Fibroblast of pulmonary artery (primary cell): ENCODE measurements at regions not wholly inside any gene's neighbourhood (a gene's known extent, or its start where the extent isn't known, plus 50 kb on each side); places are given as distances from the start of the nearest gene placed in this dataset.
A peak's percentile ranks its signal among the peaks of the same experiment; 100 is the strongest.
"Not testable (repeated sequence)": the region's sequence is repeated elsewhere in the genome, so short reads cannot be mapped to it uniquely, and the experiment has no call there.

Experiments used
- DNase-seq: peaks from one replicate; pipeline ENCODE4 v3.0.0-alpha.2; 2010; ENCODE audit warnings: low read depth
- H3K4me3 ChIP-seq: replicated peaks from 2 replicates; pipeline ENCODE4 v1.5.1; 2011; ENCODE audit warnings: low read depth, mild to moderate bottlenecking, control low read depth, low read length, moderate library complexity
- TF ChIP-seq, protein P1 (sequence below): IDR thresholded peaks from 2 replicates; pipeline ENCODE4 v1.5.1; 2011; ENCODE audit warnings: mild to moderate bottlenecking, control low read depth, low read length, inconsistent platforms; ENCODE audit errors: missing control alignments

- H3K4me3 ChIP-seq, DNase-seq: not testable (repeated sequence)
Observed at GRCh38 chr2:95654897-95655296, 63.1 kb downstream of the TRIM43 start.

DNA sequence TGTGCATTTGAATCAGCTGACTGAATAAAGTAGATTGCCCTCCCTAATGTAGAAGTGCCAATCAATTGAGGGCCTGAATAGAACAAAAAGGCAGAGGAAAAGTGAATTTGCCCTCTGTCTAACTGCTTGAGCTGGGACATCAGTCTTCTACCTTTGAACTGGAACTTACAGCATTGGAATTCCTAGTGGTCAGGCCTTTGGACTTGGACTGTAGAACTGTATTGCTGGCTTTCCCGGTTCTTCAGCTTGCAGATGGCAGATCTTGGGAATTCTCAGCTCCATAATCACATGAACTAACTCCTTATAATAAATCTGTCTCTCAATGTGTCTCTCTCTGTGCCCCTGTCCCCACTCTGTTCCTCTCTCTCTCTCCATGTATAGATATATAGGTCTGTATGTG is 64.8 kb downstream of the TRIM43 start:
- not testable (repeated sequence) for H3K4me3 ChIP-seq

DNA sequence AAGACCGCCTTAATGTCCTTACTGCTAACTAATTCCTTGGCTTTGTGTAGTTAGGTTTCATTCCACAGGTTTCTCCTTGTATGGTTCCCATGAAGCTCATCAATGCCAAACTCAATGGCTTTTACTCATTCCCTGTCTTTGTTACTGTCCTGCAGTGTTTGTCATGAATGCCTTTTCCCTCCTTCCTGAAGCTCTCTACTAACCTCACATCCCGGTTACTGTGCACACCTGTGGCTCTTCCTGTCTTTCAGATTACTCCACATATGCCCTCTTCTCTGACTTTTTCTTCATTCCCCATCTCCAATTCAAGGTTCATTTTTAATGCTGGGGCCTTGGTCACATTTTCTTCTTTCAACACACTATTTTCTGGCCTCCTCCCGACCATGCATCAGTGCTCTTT is 66.1 kb downstream of the TRIM43 start:
- DNase-seq, H3K4me3 ChIP-seq: not testable (repeated sequence)

More for the DNA sequence above, 64.8 kb downstream of the TRIM43 start:
- DNase-seq: not testable (repeated sequence)

DNA sequence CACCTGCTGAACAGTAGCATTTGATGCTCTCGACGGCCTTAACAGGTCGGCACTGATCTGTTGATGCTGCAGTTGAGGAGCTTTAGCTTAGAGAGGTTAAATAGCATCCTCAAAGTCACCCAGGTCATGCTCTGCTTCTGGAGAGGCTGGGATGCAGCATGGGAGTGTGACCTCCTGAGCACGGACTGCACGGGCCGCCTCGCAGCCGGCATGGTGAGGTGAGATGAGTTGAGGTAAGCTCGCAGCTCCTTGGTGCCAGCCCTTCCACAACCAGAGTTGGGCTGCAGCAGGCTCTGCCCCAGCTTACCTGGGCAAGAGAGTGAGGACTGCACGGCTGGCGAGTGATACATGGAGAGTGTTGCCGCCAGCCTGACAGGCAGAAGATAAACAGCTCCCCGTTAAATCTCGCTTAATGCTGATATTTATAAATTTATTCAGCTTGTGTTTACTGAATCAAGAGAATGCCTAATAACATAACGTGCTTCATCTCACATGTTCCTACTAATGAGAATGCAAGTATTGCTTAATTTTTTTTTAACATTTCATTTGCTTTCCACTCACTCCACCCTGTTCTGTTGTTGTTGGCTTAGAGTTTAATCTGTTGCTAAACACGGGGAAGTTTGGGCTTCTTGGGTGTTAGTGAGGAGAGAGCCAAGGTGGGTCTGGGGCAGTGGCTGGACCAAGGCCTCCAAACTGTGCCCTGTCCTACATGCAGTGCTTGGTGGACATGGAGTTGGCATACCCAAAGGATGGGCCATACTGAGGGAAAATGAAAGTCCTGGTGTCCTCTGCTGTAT is 69.2 kb downstream of the TRIM43 start:
- H3K4me3 ChIP-seq, DNase-seq: not testable (repeated sequence)

DNA sequence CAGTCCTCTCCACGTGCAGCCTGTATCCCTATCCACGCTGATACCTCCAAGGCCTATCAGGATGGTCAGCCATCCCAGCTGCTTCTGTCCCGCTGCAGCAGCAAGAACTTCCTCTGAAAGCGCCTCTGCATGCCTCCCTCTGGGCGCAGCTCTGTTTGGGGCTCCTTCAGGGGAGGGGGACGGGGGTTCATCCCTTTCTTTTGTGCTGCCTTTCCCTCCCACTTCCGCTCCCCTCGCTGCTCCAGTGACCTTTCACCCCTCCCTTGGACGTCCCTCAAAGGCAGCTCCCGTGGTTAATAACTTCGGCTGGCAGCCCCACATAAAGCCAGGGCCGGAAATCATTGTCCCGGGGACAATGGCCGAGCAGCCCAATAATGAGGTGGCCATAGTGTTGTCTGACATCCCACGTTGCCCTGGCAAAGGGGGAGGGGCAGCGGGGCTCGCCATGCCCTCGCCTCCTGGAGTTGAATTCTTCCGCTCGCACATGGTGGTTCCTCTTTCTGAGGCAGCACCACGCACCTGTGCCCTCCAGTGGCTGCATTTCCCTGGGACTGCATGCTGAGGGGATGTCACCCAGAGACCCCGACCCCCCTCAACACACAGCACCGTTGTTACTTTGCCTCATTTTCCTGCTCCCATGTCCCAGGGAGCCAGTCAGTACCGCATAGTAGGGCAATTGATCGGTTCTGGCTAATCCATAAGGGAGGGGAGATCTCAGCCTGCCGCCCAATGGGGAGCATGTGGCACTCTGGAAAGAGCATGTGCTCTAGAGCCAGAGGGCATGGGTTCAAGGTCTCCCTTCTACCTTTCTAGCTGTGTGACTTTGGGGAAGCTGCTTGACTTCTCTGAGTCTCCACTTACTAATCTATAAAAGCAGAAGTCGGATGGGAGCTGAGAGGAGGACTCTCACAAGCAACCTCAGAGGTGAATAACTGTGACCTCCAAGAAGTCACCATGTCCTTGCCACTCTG is 72.0 kb downstream of the TRIM43 start:
- DNase-seq, H3K4me3 ChIP-seq: not testable (repeated sequence)

DNA sequence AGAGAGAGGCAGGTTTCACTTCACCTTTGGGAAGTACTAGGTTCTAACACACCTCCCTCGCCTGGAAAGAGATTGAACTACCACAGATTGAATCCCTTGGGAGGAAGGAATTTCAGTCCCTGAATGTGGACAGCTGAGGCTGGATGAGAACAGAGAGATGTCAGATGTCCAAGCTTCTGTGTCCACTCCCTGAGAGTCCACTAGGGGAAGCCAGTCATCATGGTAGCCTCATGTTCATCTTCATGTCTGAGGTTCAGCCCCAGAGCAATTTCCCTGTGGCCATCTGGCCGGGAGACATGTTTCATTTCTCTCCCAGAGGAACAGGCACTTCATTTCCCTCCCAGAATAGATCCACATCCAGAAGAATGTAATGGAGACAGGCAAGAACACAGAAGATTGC is 74.8 kb downstream of the TRIM43 start:
- DNase-seq: peak; percentile 21
- TF ChIP-seq, protein P1, sequence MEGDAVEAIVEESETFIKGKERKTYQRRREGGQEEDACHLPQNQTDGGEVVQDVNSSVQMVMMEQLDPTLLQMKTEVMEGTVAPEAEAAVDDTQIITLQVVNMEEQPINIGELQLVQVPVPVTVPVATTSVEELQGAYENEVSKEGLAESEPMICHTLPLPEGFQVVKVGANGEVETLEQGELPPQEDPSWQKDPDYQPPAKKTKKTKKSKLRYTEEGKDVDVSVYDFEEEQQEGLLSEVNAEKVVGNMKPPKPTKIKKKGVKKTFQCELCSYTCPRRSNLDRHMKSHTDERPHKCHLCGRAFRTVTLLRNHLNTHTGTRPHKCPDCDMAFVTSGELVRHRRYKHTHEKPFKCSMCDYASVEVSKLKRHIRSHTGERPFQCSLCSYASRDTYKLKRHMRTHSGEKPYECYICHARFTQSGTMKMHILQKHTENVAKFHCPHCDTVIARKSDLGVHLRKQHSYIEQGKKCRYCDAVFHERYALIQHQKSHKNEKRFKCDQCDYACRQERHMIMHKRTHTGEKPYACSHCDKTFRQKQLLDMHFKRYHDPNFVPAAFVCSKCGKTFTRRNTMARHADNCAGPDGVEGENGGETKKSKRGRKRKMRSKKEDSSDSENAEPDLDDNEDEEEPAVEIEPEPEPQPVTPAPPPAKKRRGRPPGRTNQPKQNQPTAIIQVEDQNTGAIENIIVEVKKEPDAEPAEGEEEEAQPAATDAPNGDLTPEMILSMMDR: peak; percentile 37
- not testable (repeated sequence) for H3K4me3 ChIP-seq

DNA sequence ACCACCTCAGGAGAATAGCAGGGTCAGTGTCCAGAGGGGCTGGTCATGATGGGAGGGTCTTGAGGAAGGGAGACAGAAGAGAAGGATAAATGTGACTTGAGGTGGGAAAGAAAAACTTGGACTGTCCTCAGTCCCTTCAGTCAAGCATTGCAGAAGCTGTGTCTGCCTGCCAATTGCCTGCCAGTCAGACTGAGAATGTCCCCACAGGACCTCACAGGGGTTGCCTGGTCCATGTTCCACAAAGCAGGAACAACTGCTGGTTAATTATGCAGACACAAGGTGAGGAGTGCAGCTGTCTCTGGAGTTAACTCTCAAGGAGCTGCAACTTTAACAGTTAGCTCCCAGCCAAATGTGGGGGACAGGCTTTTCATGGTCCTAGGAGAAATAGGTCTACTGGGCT is 75.7 kb downstream of the TRIM43 start:
- no peak for DNase-seq
- no peak overlapping the region for H3K4me3 ChIP-seq
- TF ChIP-seq, protein P1: no peak

DNA sequence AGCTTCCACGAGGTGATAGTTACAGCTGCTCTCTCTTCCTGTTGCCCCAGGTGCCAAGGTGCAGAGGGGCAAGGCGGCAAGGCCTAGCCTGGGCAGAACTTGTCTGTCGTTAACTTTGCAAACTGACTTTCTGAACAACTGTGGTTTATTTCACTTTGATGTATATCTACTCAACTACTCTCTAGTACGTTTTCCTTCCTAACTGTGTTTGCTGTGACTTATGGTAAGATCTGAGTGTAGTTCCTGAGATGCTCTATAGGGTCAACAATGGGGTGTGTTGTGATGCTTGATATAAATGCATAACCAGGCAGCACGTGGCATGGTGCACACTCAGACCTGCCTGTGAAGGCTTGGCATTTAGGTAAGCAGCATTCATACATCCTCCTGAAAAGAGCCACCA is 77.1 kb downstream of the TRIM43 start:
- not testable (repeated sequence) for H3K4me3 ChIP-seq, DNase-seq

GRCh38 chr2:95669441-95669991 is 77.7 kb downstream of the TRIM43 start:
- H3K4me3 ChIP-seq: no peak overlapping the region
- TF ChIP-seq, protein P1: no peak
- DNase-seq: no peak

GRCh38 chr2:95670167-95670566 is 78.4 kb downstream of the TRIM43 start:
- TF ChIP-seq, protein P1: no peak
- peak; percentile 33 for DNase-seq
- no peak overlapping the region for H3K4me3 ChIP-seq
